ENCODE measurements at regions not wholly inside any gene's neighbourhood (a gene's known extent, or its start where the extent isn't known, plus 50 kb on each side); places are given as distances from the start of the nearest gene placed in this dataset.
"Not testable (repeated sequence)": the region's sequence is repeated elsewhere in the genome, so short reads cannot be mapped to it uniquely, and the experiment has no call there.

DNA sequence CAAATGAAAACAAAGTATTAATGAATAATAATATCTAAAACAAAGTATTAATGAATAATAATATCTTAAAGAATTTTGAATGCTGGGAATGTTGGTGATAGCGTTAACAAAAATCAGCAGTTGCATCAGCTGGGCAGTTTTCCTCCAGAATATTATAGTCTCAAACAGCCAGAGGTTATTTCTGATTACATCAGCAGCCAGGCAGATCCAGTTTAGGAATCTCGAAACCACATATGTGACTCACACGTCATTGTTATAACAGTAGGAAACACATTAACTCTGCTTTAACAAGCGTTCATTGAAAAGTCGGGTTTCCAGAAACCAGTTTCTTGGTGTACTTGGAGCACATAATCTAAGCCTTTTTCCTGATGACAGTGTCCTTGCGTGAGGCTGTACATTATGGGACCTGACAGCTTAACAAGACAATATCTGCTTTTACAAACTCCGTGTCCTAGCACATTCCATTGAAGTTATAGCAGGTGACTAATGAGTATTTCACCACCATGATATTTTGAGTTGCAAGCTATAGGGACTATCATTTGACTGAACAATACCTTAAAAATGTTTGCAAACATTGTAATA lies 559.5 kb upstream of the KLF4 start:
- no peak overlapping the region for H3K27ac ChIP-seq (ENCODE audit: low read length)
- TF ChIP-seq EZH2phosphoT487 (IDR thresholded peaks at IDR 0.05; ENCODE audit: low read depth), result no peak
- TF ChIP-seq CTCF (IDR thresholded peaks at IDR 0.05; ENCODE audit: low read depth, low read length), result no peak
- no peaks in the 10 kb centered on the region for H3K9me3 ChIP-seq (ENCODE audit: insufficient read depth, low read length)
- H3K9ac ChIP-seq (ENCODE audit: low read length), result no peak overlapping the region
- H2AFZ ChIP-seq (ENCODE audit: low read depth, low read length), result no peak overlapping the region
- H3K4me3 ChIP-seq (ENCODE audit: low read length), result no peak overlapping the region
- H3K4me1 ChIP-seq (ENCODE audit: low read length), result no peaks in the 10 kb centered on the region
- H3K4me2 ChIP-seq (ENCODE audit: low read length), result no peak overlapping the region
- no peaks in the 10 kb centered on the region for H4K20me1 ChIP-seq (ENCODE audit: insufficient read depth, low read length)
- no peaks in the 10 kb centered on the region for H3K36me3 ChIP-seq (replicated peaks; ENCODE audit: low read depth, low read length)
- H3K79me2 ChIP-seq (ENCODE audit: low read length), result no peaks in the 10 kb centered on the region
- no peaks in the 10 kb centered on the region for H3K27me3 ChIP-seq (ENCODE audit: low read depth, low read length)

DNA sequence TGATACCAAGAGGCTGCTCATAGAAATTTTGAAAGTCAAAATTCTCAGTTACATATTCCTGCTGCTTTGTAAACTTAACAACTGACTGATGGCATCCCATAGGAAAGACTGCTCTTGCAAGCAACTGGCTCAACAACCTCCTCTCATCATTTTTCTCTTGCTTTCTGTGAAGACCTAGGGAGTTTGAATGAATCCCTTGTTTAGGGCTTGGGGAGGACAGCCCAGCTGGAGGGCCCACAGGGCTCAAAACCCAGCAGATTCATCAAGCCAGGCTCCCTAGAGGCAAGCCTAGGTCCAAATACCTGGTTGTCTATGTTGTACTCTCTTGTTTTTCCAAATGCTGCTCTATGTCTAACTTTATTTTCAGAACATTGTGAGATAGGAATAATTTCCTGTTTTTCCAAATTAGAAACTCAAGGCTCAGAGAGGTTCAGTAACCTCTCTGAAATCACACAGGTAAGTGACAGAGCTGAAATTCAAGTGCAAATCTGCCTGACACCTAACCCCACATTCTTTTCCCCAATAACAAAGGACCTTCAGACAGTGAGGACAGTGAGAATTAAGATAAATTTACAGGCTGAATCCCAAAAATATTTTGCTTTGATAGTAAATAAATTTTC lies 558.9 kb upstream of the KLF4 start:
- Histone ChIP-seq H3K79me2 (ENCODE audit: low read length) (no peaks in the 10 kb centered on the region), H3K9me3 (ENCODE audit: insufficient read depth, low read length) (no peaks in the 10 kb centered on the region), H3K27me3 (ENCODE audit: low read depth, low read length) (no peaks in the 10 kb centered on the region), H3K4me1 (ENCODE audit: low read length) (no peaks in the 10 kb centered on the region), H3K4me3 (ENCODE audit: low read length) (no peak overlapping the region), H4K20me1 (ENCODE audit: insufficient read depth, low read length) (no peaks in the 10 kb centered on the region), H3K9ac (ENCODE audit: low read length) (no peak overlapping the region), H3K4me2 (ENCODE audit: low read length) (no peak overlapping the region), H3K27ac (ENCODE audit: low read length) (no peak overlapping the region), H2AFZ (ENCODE audit: low read depth, low read length) (no peak overlapping the region), H3K36me3 (replicated peaks; ENCODE audit: low read depth, low read length) (no peaks in the 10 kb centered on the region)
- TF ChIP-seq EZH2phosphoT487 (IDR thresholded peaks at IDR 0.05; ENCODE audit: low read depth) (no peak), CTCF (IDR thresholded peaks at IDR 0.05; ENCODE audit: low read depth, low read length) (no peak)

DNA sequence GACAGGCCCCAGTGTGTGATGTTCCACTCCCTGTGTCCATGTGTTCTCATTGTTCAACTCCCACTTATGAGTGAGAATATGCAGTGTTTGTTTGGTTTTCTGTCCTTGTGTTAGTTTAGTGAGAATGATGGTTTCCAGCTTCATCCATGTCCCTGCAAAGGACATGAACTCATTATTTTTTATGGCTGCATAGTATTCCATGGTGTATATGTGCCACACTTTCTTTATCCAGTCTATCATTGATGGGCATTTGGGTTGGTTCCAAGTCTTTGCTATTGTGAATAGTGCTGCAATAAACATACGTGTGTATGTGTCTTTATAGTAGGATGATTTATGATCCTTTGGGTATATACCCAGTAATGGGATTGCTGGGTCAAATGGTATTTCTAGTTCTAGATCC lies 558.2 kb upstream of the KLF4 start:
- H3K4me1 ChIP-seq (ENCODE audit: low read length); H4K20me1 ChIP-seq (ENCODE audit: insufficient read depth, low read length); H3K9ac ChIP-seq (ENCODE audit: low read length); H3K27me3 ChIP-seq (ENCODE audit: low read depth, low read length); H3K9me3 ChIP-seq (ENCODE audit: insufficient read depth, low read length); H3K36me3 ChIP-seq (replicated peaks; ENCODE audit: low read depth, low read length); H3K27ac ChIP-seq (ENCODE audit: low read length); H3K79me2 ChIP-seq (ENCODE audit: low read length); H2AFZ ChIP-seq (ENCODE audit: low read depth, low read length); H3K4me3 ChIP-seq (ENCODE audit: low read length); H3K4me2 ChIP-seq (ENCODE audit: low read length): not testable (repeated sequence)

DNA sequence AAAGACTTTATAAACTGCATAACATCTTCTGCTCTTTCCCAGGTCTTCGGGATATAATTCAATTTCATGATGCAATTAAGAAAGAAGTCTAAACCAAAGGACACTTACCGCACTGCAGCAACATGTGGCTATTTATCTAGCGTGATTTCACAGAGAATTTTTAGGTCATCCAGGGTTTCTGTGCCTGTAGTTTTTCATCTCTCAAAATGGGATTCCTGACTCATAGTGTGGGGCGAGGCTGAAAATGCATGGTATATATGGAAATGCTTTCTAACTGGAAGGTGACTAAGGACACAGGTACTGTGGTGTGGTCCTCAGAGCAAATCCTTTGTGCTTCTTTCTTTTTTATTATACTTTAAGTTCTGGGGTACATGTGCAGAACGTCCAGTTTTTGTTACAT lies 557.7 kb upstream of the KLF4 start:
- no peaks in the 10 kb centered on the region for H3K9me3 ChIP-seq (ENCODE audit: insufficient read depth, low read length)

More for the DNA sequence above, 557.7 kb upstream of the KLF4 start:
- H3K4me3 ChIP-seq (ENCODE audit: low read length), result no peak overlapping the region
- no peak overlapping the region for H3K9ac ChIP-seq (ENCODE audit: low read length)
- H2AFZ ChIP-seq (ENCODE audit: low read depth, low read length), result no peak overlapping the region
- no peaks in the 10 kb centered on the region for H3K36me3 ChIP-seq (replicated peaks; ENCODE audit: low read depth, low read length)
- H3K79me2 ChIP-seq (ENCODE audit: low read length), result no peaks in the 10 kb centered on the region
- H4K20me1 ChIP-seq (ENCODE audit: insufficient read depth, low read length), result no peaks in the 10 kb centered on the region
- TF ChIP-seq EZH2phosphoT487 (IDR thresholded peaks at IDR 0.05; ENCODE audit: low read depth), result no peak
- no peak for TF ChIP-seq CTCF (IDR thresholded peaks at IDR 0.05; ENCODE audit: low read depth, low read length)
- no peaks in the 10 kb centered on the region for H3K27me3 ChIP-seq (ENCODE audit: low read depth, low read length)
- H3K4me2 ChIP-seq (ENCODE audit: low read length), result no peak overlapping the region
- H3K27ac ChIP-seq (ENCODE audit: low read length), result no peak overlapping the region
- no peaks in the 10 kb centered on the region for H3K4me1 ChIP-seq (ENCODE audit: low read length)
